WTC11 (cell line): ENCODE measurements at regions not wholly inside any gene's neighbourhood (a gene's known extent, or its start where the extent isn't known, plus 50 kb on each side); places are given as distances from the start of the nearest gene placed in this dataset.

Source experiments
- ATAC-seq: fragments of 200-7000 bp; cut with Tn5 transposase; 2 replicates; pipeline ENCODE4 v1.10.0; 2021; ENCODE audit warnings: mild to moderate bottlenecking, moderate library complexity
- CTCF ChIA-PET: fragments of 300-600 bp; sonication (Branson Sonifier 250); formaldehyde crosslinking; loops from one replicate; lab custom pipeline; 2021; ENCODE audit warnings: antibody characterized with exemption; lab: Charles Lee
- POLR2A ChIA-PET: fragments of 350-600 bp; sonication (Branson Sonifier 250); formaldehyde crosslinking; loops from one replicate; lab custom pipeline; 2021; ENCODE audit warnings: antibody characterized with exemption; lab: Charles Lee
- DNase-seq: peaks from one replicate; pipeline ENCODE4 v3.0.0; 2021; ENCODE audit warnings: low spot score
- H3K27ac Mint-ChIP-seq: 2 replicates; pipeline ENCODE4 v1.8.0; 2021; ENCODE audit warnings: mixed read lengths
- H3K27me3 Mint-ChIP-seq: 2 replicates; pipeline ENCODE4 v1.8.0; 2021; ENCODE audit warnings: low read depth, mild to moderate bottlenecking, moderate library complexity, mixed read lengths
- H3K36me3 Mint-ChIP-seq: 2 replicates; pipeline ENCODE4 v1.8.0; 2021; ENCODE audit warnings: mixed read lengths
- H3K4me1 Mint-ChIP-seq: 2 replicates; pipeline ENCODE4 v1.8.0; 2022; ENCODE audit warnings: mixed read lengths
- H3K4me3 Mint-ChIP-seq: 2 replicates; pipeline ENCODE4 v1.8.0; 2021; ENCODE audit warnings: mild to moderate bottlenecking, moderate library complexity, mixed read lengths
- H3K9me3 Mint-ChIP-seq: 2 replicates; pipeline ENCODE4 v1.8.0; 2021; ENCODE audit warnings: mixed read lengths
- ATF1 ChIP-seq: sonication (generic); formaldehyde crosslinking; IDR thresholded peaks from 2 replicates; pipeline ENCODE4 v1.8.1; 2023; ENCODE audit warnings: mild to moderate bottlenecking, moderate library complexity, missing genetic modification reagents
- EMX1 ChIP-seq: fragments of 250-450 bp; sonication (Bioruptor Pico); IDR thresholded peaks from 2 replicates; pipeline ENCODE4 v1.8.0; 2021; ENCODE audit warnings: mild to moderate bottlenecking
- GRHL2 ChIP-seq: fragments of 250-450 bp; sonication (Bioruptor Pico); IDR thresholded peaks from 2 replicates; pipeline ENCODE4 v1.8.0; 2022; ENCODE audit warnings: mild to moderate bottlenecking, moderate library complexity; ENCODE audit not compliant: insufficient replicate concordance, severe bottlenecking
- NR3C1 ChIP-seq: sonication (generic); formaldehyde crosslinking; conservative IDR thresholded peaks from 2 replicates; pipeline ENCODE4 v1.8.1; 2023; ENCODE audit warnings: low read depth, mild to moderate bottlenecking, missing genetic modification reagents
- TEAD1 ChIP-seq: sonication (generic); formaldehyde crosslinking; IDR thresholded peaks from 2 replicates; pipeline ENCODE4 v1.8.0; 2022; ENCODE audit warnings: mild to moderate bottlenecking, missing genetic modification reagents
- TP53 ChIP-seq: sonication (generic); formaldehyde crosslinking; IDR thresholded peaks from 2 replicates; pipeline ENCODE4 v1.8.1; 2023; ENCODE audit warnings: mild to moderate bottlenecking, missing genetic modification reagents
- ZBTB21 ChIP-seq: sonication (generic); formaldehyde crosslinking; IDR thresholded peaks from 2 replicates; pipeline ENCODE4 v1.8.1; 2023; ENCODE audit warnings: mild to moderate bottlenecking, missing genetic modification reagents, borderline replicate concordance
- ZNF423 ChIP-seq: fragments of 250-450 bp; sonication (Bioruptor Pico); IDR thresholded peaks from 2 replicates; pipeline ENCODE4 v2.1.2; 2022; ENCODE audit warnings: mild to moderate bottlenecking, moderate library complexity
- ZNF671 ChIP-seq: fragments of 250-450 bp; sonication (Bioruptor Pico); IDR thresholded peaks from 2 replicates; pipeline ENCODE4 v1.8.0; 2021; ENCODE audit warnings: mild to moderate bottlenecking
- TF ChIP-seq, protein P1 (sequence below): fragments of 250-450 bp; sonication (Bioruptor Pico); IDR thresholded peaks from 2 replicates; pipeline ENCODE4 v1.9.0; 2021; ENCODE audit warnings: mild to moderate bottlenecking, borderline replicate concordance
- TF ChIP-seq, protein P2 (sequence below): sonication (generic); formaldehyde crosslinking; IDR thresholded peaks from 2 replicates; pipeline ENCODE4 v1.8.0; 2022; ENCODE audit warnings: mild to moderate bottlenecking, missing genetic modification reagents
- TF ChIP-seq, protein P3 (sequence below): fragments of 250-450 bp; sonication (Bioruptor Pico); IDR thresholded peaks from 2 replicates; pipeline ENCODE4 v1.8.0; 2021; ENCODE audit warnings: mild to moderate bottlenecking
- TF ChIP-seq, protein P4 (sequence below): sonication (generic); formaldehyde crosslinking; IDR thresholded peaks from 2 replicates; pipeline ENCODE4 v1.8.1; 2022; ENCODE audit warnings: mild to moderate bottlenecking, missing genetic modification reagents, moderate library complexity, borderline replicate concordance
- TF ChIP-seq, protein P5 (sequence below): fragments of 250-450 bp; sonication (Bioruptor Pico); conservative IDR thresholded peaks from 2 replicates; pipeline ENCODE4 v1.9.0; 2021; ENCODE audit warnings: mild to moderate bottlenecking
- TF ChIP-seq, protein P6 (sequence below): sonication (generic); formaldehyde crosslinking; IDR thresholded peaks from 2 replicates; pipeline ENCODE4 v1.8.1; 2023; ENCODE audit warnings: mild to moderate bottlenecking, missing genetic modification reagents

DNA sequence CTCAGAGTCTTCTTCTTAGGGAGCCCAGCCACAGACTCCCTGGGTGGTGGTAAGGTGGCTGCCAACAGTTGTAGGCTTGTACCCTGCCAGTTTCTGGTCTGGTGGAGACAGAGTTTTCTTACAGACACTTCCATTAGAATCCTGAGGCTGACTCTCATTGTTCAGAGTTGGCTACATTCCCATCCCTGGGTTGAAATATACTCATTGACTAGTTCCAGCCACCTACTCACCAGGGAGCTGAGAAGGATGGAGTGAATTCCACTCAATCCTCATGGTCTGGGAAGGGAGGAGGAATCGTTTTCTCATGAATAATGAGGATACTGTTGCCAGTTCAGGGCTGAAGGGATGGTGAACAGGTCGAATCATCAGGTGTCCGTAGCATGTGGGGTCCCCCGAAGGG lies 226.5 kb upstream of the PROK2 start (continued):
- TF ChIP-seq, protein P1, sequence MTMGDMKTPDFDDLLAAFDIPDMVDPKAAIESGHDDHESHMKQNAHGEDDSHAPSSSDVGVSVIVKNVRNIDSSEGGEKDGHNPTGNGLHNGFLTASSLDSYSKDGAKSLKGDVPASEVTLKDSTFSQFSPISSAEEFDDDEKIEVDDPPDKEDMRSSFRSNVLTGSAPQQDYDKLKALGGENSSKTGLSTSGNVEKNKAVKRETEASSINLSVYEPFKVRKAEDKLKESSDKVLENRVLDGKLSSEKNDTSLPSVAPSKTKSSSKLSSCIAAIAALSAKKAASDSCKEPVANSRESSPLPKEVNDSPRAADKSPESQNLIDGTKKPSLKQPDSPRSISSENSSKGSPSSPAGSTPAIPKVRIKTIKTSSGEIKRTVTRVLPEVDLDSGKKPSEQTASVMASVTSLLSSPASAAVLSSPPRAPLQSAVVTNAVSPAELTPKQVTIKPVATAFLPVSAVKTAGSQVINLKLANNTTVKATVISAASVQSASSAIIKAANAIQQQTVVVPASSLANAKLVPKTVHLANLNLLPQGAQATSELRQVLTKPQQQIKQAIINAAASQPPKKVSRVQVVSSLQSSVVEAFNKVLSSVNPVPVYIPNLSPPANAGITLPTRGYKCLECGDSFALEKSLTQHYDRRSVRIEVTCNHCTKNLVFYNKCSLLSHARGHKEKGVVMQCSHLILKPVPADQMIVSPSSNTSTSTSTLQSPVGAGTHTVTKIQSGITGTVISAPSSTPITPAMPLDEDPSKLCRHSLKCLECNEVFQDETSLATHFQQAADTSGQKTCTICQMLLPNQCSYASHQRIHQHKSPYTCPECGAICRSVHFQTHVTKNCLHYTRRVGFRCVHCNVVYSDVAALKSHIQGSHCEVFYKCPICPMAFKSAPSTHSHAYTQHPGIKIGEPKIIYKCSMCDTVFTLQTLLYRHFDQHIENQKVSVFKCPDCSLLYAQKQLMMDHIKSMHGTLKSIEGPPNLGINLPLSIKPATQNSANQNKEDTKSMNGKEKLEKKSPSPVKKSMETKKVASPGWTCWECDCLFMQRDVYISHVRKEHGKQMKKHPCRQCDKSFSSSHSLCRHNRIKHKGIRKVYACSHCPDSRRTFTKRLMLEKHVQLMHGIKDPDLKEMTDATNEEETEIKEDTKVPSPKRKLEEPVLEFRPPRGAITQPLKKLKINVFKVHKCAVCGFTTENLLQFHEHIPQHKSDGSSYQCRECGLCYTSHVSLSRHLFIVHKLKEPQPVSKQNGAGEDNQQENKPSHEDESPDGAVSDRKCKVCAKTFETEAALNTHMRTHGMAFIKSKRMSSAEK (CRISPR knock-in tag) = no peak

DNA sequence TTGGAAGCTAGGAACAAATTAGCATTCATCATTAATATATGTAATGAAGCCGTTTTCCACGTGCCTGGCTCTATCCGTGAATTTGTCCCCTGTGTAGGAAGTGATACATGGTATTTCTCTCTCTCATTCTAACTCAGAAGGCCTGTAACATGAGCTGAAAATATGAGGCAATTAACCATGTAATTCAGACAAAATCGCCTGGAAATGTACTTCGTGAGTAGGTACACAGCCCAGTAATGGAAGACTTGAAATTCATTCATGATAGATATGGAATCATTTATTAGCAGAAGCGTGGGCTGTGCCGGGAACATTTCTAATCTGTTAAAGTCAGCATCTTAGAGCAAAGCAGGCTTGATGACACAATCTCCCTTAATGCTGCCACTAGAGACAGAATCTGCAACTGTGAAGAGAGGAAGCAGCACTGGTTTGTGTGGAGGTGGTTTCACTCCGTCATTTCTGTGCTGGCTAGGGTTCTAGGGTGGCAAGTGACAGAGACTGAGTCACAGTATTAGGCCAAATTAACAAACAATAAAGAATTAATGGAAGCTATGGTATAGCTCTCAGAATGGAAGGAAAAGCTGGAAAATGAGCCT lies 225.0 kb upstream of the PROK2 start:
- peaks cover 43% of the 10 kb centered on the region for H3K9me3 Mint-ChIP-seq
- ATAC-seq (no peak), DNase-seq (no peak)
- H3K4me3 Mint-ChIP-seq = no peak overlapping the region
- H3K27me3 Mint-ChIP-seq = peaks cover 7% of the 10 kb centered on the region
- no peak overlapping the region for H3K27ac Mint-ChIP-seq
- ChIA-PET CTCF (no interaction called here), POLR2A (no interaction called here)
- H3K36me3 Mint-ChIP-seq = peaks cover 40% of the 10 kb centered on the region
- peaks cover 19% of the 10 kb centered on the region for H3K4me1 Mint-ChIP-seq
- TF ChIP-seq ZBTB21 = no peak
- TF ChIP-seq ATF1 = no peak
- no peak for TF ChIP-seq ZNF671 (CRISPR knock-in tag)
- TF ChIP-seq, protein P2, sequence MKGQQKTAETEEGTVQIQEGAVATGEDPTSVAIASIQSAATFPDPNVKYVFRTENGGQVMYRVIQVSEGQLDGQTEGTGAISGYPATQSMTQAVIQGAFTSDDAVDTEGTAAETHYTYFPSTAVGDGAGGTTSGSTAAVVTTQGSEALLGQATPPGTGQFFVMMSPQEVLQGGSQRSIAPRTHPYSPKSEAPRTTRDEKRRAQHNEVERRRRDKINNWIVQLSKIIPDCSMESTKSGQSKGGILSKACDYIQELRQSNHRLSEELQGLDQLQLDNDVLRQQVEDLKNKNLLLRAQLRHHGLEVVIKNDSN (CRISPR knock-in tag) = no peak
- no peak for TF ChIP-seq TEAD1
- no peak for TF ChIP-seq TP53 (CRISPR knock-in tag)
- TF ChIP-seq, protein P3, sequence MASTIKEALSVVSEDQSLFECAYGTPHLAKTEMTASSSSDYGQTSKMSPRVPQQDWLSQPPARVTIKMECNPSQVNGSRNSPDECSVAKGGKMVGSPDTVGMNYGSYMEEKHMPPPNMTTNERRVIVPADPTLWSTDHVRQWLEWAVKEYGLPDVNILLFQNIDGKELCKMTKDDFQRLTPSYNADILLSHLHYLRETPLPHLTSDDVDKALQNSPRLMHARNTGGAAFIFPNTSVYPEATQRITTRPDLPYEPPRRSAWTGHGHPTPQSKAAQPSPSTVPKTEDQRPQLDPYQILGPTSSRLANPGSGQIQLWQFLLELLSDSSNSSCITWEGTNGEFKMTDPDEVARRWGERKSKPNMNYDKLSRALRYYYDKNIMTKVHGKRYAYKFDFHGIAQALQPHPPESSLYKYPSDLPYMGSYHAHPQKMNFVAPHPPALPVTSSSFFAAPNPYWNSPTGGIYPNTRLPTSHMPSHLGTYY = no peak

DNA sequence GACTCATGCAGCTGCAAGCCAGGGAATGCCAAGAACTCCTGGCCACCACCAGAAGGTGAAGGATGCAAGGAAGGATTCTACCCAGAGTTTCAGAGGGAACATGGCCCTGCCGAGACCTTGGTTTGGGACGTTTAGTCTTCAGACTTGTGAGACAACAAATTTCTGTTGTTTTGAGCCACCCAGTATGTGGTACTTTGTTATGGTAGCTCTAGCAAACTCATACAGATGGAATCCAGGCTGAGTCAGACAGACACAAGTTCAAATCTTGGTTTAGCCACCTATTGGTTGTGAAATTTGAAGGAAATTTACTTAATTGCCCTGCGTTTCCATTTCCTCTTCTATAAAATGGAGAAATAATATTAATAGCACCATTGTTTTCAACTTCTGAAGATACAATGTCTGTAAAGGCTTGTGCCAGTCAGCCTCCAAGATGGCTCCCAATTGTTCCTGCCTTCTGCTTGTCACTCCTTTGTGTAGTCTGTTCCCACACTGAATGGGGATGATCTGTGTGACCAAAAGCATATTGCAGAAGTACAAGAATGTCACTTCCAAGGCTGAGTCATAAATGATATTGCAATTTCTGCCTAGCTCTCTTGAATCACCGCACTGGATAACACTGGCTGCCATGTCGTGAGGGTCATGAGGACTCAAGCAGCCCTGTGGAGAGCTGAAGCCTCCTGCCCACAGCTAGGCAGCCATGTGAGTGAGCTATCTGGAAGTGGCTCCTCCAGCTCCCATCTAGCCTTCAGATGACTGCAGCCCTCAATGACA lies 223.5 kb upstream of the PROK2 start:
- DNase-seq (no peak), ATAC-seq (no peak)
- Mint-ChIP-seq H3K4me1 (peaks cover 34% of the 10 kb centered on the region), H3K27ac (no peak overlapping the region), H3K36me3 (peaks cover 40% of the 10 kb centered on the region), H3K27me3 (peaks cover 7% of the 10 kb centered on the region), H3K4me3 (no peak overlapping the region), H3K9me3 (peaks cover 43% of the 10 kb centered on the region)
- no peak for TF ChIP-seq EMX1 (CRISPR knock-in tag)
- TF ChIP-seq, protein P4, sequence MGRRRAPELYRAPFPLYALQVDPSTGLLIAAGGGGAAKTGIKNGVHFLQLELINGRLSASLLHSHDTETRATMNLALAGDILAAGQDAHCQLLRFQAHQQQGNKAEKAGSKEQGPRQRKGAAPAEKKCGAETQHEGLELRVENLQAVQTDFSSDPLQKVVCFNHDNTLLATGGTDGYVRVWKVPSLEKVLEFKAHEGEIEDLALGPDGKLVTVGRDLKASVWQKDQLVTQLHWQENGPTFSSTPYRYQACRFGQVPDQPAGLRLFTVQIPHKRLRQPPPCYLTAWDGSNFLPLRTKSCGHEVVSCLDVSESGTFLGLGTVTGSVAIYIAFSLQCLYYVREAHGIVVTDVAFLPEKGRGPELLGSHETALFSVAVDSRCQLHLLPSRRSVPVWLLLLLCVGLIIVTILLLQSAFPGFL (CRISPR knock-in tag) = no peak
- no peak for TF ChIP-seq NR3C1
- TF ChIP-seq GRHL2 (CRISPR knock-in tag) = no peak
- TF ChIP-seq, protein P5, sequence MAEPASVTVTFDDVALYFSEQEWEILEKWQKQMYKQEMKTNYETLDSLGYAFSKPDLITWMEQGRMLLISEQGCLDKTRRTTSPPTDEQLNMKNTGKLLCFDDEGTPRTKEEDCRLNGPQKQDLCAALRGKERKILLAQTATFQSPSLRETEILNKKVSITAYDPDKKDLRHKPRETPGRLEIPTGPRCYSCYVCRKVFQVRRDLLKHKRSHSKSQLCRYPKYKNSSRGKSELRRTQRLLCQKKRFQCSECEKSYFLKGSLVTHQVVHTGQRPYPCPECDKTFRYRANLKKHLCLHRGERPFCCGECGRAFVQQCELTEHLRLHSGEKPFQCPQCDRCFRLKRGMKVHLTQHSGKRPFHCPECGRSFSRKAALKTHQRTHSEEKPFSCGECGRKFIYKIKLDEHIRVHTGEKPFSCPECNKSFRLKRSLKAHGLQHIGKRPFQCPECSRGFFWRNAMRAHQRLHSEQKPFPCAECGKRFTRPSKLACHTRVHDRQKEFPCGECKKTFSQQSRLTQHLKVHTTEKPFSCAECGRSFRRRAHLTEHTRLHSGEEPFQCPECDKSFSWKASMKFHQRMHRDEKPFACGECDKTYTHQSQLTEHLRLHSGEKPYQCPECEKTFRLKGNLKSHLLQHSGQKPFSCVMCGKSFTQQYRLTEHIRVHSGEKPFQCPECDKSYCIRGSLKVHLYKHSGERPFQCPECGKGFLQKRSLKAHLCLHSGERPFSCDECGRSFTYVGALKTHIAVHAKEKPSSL (CRISPR knock-in tag) = no peak
- TF ChIP-seq, protein P6, sequence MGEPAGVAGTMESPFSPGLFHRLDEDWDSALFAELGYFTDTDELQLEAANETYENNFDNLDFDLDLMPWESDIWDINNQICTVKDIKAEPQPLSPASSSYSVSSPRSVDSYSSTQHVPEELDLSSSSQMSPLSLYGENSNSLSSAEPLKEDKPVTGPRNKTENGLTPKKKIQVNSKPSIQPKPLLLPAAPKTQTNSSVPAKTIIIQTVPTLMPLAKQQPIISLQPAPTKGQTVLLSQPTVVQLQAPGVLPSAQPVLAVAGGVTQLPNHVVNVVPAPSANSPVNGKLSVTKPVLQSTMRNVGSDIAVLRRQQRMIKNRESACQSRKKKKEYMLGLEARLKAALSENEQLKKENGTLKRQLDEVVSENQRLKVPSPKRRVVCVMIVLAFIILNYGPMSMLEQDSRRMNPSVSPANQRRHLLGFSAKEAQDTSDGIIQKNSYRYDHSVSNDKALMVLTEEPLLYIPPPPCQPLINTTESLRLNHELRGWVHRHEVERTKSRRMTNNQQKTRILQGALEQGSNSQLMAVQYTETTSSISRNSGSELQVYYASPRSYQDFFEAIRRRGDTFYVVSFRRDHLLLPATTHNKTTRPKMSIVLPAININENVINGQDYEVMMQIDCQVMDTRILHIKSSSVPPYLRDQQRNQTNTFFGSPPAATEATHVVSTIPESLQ (CRISPR knock-in tag) = no peak
- TF ChIP-seq TP53 (CRISPR knock-in tag) = no peak
- TF ChIP-seq ZNF423 (CRISPR knock-in tag) = no peak
- ChIA-PET CTCF (no interaction called here), POLR2A (no interaction called here)
